ENCODE measurements at regions not wholly inside any gene's neighbourhood (a gene's known extent, or its start where the extent isn't known, plus 50 kb on each side); places are given as distances from the start of the nearest gene placed in this dataset.
A peak's percentile ranks its signal among the peaks of the same experiment; 100 is the strongest.

DNA sequence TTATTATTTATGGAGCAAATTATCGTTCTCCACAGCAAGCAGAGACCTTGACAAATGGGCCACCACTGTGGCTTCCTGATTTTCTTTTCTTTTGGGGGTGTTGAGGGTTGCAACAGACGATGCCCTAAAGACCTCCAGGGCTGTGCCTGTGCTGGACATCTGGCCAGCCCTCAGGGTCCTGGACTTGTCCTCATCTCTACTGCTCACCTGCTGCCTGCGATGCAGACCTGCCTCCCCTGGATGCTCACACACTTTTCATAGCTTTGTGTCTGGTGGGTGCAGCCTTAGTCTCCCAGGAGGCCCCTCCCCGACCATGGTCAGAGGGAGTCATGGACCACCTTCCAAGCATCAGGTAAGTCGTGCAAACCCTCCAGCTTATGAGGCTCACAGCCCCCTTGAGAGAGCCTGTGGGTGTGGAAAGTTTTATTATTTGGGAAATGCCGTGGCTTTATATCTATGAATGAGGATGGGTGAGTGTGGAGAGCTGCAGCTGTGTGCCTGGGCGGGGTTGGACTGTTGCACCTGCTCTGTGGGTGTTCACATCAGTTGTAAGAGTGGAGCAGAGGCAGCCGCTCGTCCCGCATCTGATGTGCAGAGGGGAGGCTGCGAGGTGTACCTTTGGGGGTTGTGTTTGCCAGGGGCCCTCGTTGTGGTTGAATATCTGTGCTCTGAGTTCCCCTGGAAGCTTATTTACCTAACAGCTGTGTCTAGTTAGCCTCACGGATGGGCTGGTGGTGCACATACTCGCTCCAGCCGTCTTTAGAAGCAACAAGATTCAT is 126.3 kb upstream of the IRX4 start:
- Mint-ChIP-seq H3K27me3 (peaks cover 5 to 26% (median 10%) of the 10 kb centered on the region in 3 donors), H3K9me3 (peaks cover 0 to 3% (median 0%) of the 10 kb centered on the region in 7 donors), H3K4me1 (no peaks in the 10 kb centered on the region), H3K36me3 (no peaks in the 10 kb centered on the region), H3K27ac (no peak overlapping the region), H3K4me3 (no peak overlapping the region)
- DNase-seq (no peak), ATAC-seq (ENCODE audit: low read depth in 2 of 2) (no peak)

DNA sequence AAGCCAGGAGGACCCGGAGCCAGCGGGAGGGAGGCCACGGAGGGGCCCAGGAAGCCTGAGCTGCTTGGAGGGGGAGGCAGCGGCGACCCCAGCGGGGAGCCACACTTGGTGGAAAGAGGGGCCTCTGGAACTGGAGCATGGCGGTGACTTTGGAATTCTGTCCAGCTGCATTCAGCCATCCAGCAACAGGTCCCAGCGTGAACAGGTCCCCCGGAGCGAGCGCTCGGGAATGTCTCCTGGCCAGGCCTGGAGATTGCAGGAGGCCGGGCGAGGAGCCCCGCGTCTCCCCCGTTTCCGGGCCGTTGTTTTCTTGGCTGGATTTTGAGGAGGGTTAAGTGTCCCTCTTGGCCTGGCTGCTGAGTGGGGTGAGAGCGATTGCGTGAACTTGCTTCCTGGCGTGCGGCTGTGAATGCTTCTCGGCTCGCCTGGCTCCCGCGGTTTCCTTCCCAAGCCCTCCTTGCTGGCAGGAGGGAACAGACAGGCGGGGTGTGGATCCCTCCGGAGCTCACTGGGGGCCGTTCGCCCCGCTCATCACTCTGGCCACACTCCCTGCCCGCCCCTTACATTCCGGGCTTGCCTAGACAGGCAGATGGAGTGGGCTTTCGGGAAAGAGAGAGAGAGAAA is 125.3 kb upstream of the IRX4 start:
- no peaks in the 10 kb centered on the region for H3K4me1 Mint-ChIP-seq
- DNase-seq (no peak), ATAC-seq (ENCODE audit: low read depth in 2 of 2) (no peak)
- no peak overlapping the region for H3K27ac Mint-ChIP-seq
- H3K9me3 Mint-ChIP-seq = peaks cover 0 to 3% (median 0%) of the 10 kb centered on the region in 7 donors
- no peaks in the 10 kb centered on the region for H3K36me3 Mint-ChIP-seq
- H3K4me3 Mint-ChIP-seq = no peak overlapping the region
- peaks cover 4 to 26% (median 12%) of the 10 kb centered on the region in 3 donors for H3K27me3 Mint-ChIP-seq

DNA sequence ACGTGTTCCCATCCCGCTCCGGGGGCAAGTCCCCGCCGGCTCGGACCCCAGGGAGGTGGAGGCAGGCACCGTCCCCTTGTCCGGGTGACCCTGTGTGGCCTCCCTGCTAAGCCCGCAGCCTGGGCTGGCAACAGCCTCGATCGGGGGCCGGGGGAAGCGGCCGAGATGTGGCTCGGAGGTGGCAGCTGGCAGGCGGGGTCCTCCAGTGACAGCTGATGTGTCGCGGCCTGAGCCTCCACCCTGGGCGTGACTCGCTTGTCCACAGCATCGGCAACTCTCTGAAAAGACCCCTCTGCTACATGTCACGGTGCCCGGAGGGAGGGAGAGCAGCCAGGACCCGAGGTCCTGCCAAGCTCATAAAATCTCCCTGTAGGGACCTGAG is 124.8 kb upstream of the IRX4 start:
- Mint-ChIP-seq H3K27me3 (peaks cover 4 to 26% (median 15%) of the 10 kb centered on the region in 3 donors), H3K4me1 (no peaks in the 10 kb centered on the region), H3K27ac (no peak overlapping the region), H3K9me3 (peaks cover 0 to 3% (median 0%) of the 10 kb centered on the region in 7 donors), H3K36me3 (no peaks in the 10 kb centered on the region), H3K4me3 (no peak overlapping the region)
- no peak for ATAC-seq (ENCODE audit: low read depth in 2 of 2)
- DNase-seq = no peak

DNA sequence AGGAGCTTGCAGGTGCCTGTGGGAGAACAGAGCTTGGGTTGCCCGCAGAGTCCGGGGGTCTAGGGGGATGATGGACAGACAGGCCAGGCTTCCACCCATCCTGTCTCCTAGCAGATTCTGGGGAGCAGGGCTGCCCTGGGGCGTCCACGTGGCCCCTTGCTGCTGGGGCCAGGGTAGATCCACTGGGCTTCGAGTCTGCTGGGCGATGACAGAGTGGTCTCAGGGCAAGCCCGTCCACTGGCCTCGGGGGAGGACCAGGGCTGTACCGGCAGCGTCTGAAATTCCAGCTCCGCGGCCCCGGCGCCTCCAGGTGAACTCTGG is 124.2 kb upstream of the IRX4 start:
- peaks cover 0 to 3% (median 0%) of the 10 kb centered on the region in 7 donors for H3K9me3 Mint-ChIP-seq
- H3K4me3 Mint-ChIP-seq = no peak overlapping the region
- H3K36me3 Mint-ChIP-seq = no peaks in the 10 kb centered on the region
- no peak overlapping the region for H3K27ac Mint-ChIP-seq
- ATAC-seq (ENCODE audit: low read depth in 2 of 2) (no peak), DNase-seq (no peak)
- no peaks in the 10 kb centered on the region for H3K4me1 Mint-ChIP-seq
- H3K27me3 Mint-ChIP-seq = peaks cover 4 to 26% (median 12%) of the 10 kb centered on the region in 3 donors

DNA sequence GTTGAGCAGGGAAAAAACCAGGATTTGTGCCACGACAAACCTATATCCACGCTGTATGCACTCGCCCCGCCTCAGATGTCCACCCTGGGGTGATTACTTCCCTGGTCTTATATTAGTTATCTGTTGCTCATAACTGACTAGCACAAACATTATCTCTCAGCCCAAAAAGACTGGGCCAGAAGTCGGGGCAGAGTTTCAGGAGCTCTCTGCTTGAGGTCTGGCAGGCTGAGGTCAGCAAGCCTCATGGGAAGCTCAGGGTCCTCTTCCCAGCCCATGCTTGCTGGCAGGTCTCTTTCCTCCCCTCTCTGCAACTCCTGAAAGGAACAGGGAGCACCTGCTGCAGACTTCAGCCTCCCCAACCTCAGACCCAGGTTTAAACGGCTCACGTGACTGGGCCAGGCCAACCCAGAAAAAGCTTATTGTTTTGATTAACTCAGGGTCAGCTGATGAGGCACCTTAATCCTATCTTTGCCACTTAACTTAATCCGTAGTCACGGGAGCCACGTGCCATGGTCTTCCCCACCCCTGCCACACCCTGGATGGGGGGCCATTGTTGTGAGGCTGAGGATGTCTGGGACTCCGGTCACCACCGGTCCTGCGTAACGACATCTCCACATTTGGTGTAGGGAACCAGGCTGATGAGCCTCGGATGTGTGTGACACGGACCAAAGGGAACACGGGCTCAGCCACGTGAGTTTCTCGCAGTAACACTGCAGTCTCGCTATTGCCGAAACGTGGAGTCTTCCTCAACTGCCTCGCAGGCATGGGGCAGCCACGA is 123.7 kb upstream of the IRX4 start:
- ATAC-seq (ENCODE audit: low read depth in 2 of 2) (no peak), DNase-seq (no peak)
- Mint-ChIP-seq H3K27me3 (peaks cover 4 to 31% (median 14%) of the 10 kb centered on the region in 3 donors), H3K36me3 (no peaks in the 10 kb centered on the region), H3K27ac (no peak overlapping the region), H3K9me3 (peaks cover 0 to 3% (median under 1%) of the 10 kb centered on the region in 7 donors), H3K4me1 (no peaks in the 10 kb centered on the region), H3K4me3 (no peak overlapping the region)

DNA sequence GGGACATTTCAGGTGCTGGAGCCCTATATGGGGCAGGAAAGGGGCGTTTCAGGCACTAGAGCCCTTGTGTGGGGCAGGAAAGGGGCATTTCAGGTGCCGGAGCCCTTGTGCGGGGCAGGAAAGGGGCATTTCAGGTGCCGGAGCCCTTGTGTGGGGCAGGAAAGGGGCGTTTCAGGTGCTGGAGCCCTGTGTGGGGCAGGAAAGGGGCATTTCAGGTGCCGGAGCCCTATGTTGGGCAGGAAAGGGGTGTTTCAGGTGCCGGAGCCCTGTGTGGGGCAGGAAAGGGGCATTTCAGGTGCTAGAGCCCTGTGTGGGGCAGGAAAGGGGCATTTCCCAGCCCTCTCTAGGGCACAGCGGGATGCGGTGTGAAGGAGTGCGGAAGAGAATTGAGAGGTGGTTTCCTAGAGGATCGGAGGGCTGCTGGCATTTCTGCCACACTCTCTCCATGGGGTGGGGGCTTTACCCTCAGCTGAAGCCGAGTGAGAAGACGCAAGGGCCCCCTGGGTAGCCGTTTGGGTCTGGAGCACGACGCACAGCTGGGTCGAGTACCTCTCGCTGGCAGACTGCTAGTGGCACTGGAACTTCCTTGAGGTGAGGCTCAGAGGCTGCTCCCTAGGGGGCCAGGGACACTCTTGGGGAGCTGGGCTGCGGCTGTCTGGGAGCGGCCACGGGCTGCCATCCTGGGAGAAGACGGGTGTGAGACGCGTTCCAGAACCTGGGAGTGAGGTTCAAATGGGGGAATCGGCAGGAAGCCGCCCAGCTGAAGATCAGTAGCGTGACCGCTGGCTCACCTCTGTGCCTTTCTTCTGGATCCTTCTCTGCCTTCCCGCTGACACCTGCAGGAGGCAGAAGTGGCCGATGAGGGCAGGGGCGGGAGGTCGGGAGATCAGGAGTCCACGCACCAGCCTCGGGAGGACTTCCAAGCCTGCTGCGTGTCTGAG is 122.6 kb upstream of the IRX4 start:
- peaks cover 0 to 3% (median 2%) of the 10 kb centered on the region in 7 donors for H3K9me3 Mint-ChIP-seq
- no peaks in the 10 kb centered on the region for H3K36me3 Mint-ChIP-seq

DNA sequence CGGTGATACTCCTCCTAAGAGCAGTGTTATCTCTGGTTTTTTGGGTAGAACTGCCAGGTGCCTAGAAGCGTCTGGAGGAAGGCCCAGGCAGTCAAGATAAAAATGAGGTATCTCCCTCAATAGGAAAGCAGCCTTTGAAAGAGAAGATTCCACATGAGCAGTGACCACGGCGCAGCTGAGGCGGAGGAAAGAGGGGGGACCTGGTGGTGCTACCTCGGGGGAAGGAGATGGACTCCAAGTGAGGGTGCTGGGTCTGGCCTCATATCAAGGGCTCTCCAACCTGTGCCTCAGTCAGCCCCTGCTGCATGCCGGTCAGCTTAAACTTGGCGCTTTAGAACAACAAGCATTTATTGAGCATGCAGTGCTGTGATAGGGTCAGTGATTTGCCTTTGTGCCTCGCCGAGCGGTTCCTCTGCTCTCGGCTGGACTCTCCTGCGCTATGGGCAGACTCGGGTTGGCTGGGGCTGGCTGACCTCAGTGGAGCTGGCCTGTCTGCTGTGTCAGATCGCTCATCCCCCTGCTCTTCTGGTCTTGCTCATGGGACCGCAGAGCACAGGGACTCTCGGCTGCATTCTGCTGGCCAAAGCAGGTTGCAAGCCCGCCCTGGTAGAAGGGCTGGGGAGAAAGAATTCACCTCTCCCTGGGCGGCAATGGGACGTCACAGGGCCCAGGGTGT is 121.1 kb upstream of the IRX4 start:
- H3K4me3 Mint-ChIP-seq = no peak overlapping the region
- peak overlapping the region in 1 of 6 donors; percentile 78 for H3K27ac Mint-ChIP-seq
- no peaks in the 10 kb centered on the region for H3K4me1 Mint-ChIP-seq
- peaks cover 0 to 4% (median 3%) of the 10 kb centered on the region in 7 donors for H3K9me3 Mint-ChIP-seq
- H3K36me3 Mint-ChIP-seq = peaks cover 0 to 3% of the 10 kb centered on the region in 2 donors
- peaks cover 7 to 24% (median 20%) of the 10 kb centered on the region in 3 donors for H3K27me3 Mint-ChIP-seq
- ATAC-seq (ENCODE audit: low read depth in 2 of 2) (no peak), DNase-seq (no peak)

More for the DNA sequence above, 122.6 kb upstream of the IRX4 start:
- Mint-ChIP-seq H3K27me3 (peaks cover 4 to 32% (median 20%) of the 10 kb centered on the region in 3 donors), H3K27ac (peak overlapping the region in 1 of 6 donors; percentile 6), H3K4me3 (no peak overlapping the region), H3K4me1 (no peaks in the 10 kb centered on the region)
- DNase-seq (no peak), ATAC-seq (ENCODE audit: low read depth in 2 of 2) (no peak)

DNA sequence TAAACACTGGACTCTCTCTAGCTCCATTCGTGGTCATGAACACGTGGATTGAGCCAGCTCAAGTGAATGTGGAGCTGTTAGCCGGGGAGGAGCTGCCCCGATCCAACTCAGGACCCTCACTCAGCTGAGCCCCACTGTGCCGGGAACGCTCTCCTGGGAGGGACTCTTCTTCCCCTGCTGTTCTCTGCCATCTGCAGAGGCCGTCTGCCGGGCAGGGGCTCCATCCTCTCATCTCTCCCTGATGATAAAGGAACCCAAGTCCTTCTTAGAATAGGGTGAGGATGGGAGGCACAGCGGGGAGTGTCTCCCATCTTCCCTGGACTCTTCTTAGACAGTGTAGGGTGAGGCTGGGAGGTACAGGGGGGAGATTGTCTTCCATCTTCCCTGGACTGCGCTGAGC is 120.5 kb upstream of the IRX4 start:
- H3K4me3 Mint-ChIP-seq = no peak overlapping the region
- DNase-seq (no peak), ATAC-seq (ENCODE audit: low read depth in 2 of 2) (no peak)
- H3K9me3 Mint-ChIP-seq = peaks cover 4 to 11% (median 7%) of the 10 kb centered on the region in 7 donors
- H3K36me3 Mint-ChIP-seq = peaks cover 0 to 9% of the 10 kb centered on the region in 2 donors
- H3K4me1 Mint-ChIP-seq = no peaks in the 10 kb centered on the region
- H3K27ac Mint-ChIP-seq = no peak overlapping the region
- H3K27me3 Mint-ChIP-seq = peaks cover 13 to 25% (median 21%) of the 10 kb centered on the region in 3 donors

DNA sequence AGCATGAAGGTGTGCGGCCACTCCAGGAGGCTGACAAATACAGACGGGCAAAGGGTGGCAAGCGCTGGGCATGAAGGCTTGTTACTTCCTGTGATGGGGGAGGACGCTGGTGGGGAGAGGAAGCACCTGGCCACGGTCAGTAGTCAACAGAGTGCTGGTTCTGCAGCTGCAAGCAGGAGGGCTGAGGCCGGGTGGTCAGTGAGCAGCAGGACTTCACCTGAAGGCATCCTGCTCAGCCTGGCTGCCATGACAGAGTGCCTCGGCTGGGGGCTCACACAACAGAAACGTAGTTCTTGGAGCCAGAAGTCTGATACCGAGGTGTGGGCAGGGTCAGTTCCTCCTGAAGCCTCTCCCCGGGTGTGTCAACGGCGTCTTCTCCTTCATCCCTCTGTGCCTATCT is 118.6 kb upstream of the IRX4 start:
- peaks cover 17 to 31% (median 22%) of the 10 kb centered on the region in 3 donors for H3K27me3 Mint-ChIP-seq
- no peak for ATAC-seq (ENCODE audit: low read depth in 2 of 2)
- no peak overlapping the region for H3K27ac Mint-ChIP-seq
- no peaks in the 10 kb centered on the region for H3K4me1 Mint-ChIP-seq
- peaks cover 0 to 15% of the 10 kb centered on the region in 2 donors for H3K36me3 Mint-ChIP-seq
- H3K4me3 Mint-ChIP-seq = no peak overlapping the region
- DNase-seq = no peak
- peaks cover 7 to 30% (median 12%) of the 10 kb centered on the region in 7 donors for H3K9me3 Mint-ChIP-seq

DNA sequence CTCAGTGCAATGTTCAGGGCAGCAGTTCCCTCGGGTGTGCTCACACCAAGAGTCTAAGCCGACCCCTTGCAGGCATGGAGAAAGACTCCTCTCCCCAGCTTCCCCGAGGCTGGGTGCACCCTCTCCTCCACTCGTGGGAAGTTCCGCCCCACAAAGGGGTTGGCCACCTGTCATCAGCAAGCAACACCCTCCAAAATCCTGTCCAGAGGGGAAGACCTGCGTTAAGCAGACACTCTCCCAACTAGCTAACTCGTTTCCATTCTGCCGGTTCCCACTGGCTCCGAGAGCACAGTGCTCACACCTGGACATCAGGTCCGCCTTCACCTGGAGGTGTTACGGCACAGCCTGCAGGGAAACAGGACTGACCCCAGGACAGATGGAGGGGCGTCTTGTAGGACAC is 117.9 kb upstream of the IRX4 start:
- no peak overlapping the region for H3K27ac Mint-ChIP-seq

DNA sequence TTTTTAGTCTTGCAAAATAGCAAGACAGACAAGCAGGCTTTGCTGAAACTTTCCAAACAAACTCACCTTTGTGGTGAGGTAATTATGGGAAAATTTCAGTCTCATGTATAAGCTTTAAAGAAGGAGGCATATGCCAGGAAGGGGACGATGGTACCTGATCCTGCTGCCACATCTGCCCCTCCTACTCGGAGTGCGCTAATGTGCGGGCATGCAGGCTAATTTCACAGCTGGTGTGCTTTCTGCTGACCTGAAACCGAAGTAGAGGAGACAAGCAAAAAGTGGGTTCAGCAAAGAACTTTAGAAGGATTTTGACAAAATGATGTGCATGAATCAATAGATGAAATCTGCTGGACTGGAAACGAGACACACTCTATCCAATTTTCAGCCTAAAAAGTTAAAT is 117.1 kb upstream of the IRX4 start:
- Mint-ChIP-seq H3K9me3 (peaks cover 4 to 30% (median 11%) of the 10 kb centered on the region in 7 donors), H3K27ac (no peak overlapping the region), H3K36me3 (peaks cover 0 to 15% of the 10 kb centered on the region in 2 donors), H3K4me3 (no peak overlapping the region), H3K27me3 (peaks cover 18 to 31% (median 24%) of the 10 kb centered on the region in 3 donors), H3K4me1 (no peaks in the 10 kb centered on the region)
- DNase-seq (no peak), ATAC-seq (ENCODE audit: low read depth in 2 of 2) (no peak)

More for the DNA sequence above, 117.9 kb upstream of the IRX4 start:
- ATAC-seq (ENCODE audit: low read depth in 2 of 2) (no peak), DNase-seq (no peak)
- H3K4me3 Mint-ChIP-seq = no peak overlapping the region
- H3K27me3 Mint-ChIP-seq = peaks cover 17 to 31% (median 22%) of the 10 kb centered on the region in 3 donors
- H3K4me1 Mint-ChIP-seq = no peaks in the 10 kb centered on the region
- H3K36me3 Mint-ChIP-seq = peaks cover 0 to 15% of the 10 kb centered on the region in 2 donors
- H3K9me3 Mint-ChIP-seq = peaks cover 7 to 30% (median 12%) of the 10 kb centered on the region in 7 donors

DNA sequence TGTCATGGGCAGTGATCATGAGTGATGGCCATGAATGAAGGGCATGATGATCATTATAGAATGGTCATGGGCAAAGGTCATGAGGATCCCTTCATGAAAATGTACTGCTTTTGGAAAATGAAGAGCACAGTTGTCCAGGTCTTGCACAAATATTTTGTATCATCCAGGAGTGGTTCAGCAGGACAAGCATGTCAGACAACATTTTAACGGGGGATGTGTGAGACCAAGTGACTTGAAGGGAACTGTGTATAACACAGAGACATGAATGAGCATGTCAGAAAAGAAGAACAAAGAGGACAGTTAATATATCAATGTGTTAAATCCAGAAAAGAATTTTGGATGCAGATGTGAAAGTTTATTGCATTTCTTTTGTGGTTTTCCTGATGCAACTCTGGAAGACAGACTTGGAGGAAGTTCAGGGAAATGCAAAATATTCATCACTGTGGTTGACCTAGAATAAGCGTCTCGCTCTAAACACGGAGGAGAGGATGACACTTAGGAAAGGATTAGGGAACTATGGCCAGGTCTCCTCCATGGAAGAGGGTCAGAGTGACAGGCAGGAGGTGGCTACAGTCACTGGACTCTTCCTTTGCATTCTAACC is 116.1 kb upstream of the IRX4 start:
- no peak overlapping the region for H3K4me3 Mint-ChIP-seq
- peaks cover 0 to 15% of the 10 kb centered on the region in 2 donors for H3K36me3 Mint-ChIP-seq
- peaks cover 23 to 31% (median 30%) of the 10 kb centered on the region in 3 donors for H3K27me3 Mint-ChIP-seq
- no peak for DNase-seq
- H3K4me1 Mint-ChIP-seq = no peaks in the 10 kb centered on the region
- ATAC-seq (ENCODE audit: low read depth in 2 of 2) = no peak
- H3K27ac Mint-ChIP-seq = no peak overlapping the region
- peaks cover 8 to 39% (median 20%) of the 10 kb centered on the region in 7 donors for H3K9me3 Mint-ChIP-seq
